ENCODE measurements at regions not wholly inside any gene's neighbourhood (a gene's known extent, or its start where the extent isn't known, plus 50 kb on each side); places are given as distances from the start of the nearest gene placed in this dataset.

DNA sequence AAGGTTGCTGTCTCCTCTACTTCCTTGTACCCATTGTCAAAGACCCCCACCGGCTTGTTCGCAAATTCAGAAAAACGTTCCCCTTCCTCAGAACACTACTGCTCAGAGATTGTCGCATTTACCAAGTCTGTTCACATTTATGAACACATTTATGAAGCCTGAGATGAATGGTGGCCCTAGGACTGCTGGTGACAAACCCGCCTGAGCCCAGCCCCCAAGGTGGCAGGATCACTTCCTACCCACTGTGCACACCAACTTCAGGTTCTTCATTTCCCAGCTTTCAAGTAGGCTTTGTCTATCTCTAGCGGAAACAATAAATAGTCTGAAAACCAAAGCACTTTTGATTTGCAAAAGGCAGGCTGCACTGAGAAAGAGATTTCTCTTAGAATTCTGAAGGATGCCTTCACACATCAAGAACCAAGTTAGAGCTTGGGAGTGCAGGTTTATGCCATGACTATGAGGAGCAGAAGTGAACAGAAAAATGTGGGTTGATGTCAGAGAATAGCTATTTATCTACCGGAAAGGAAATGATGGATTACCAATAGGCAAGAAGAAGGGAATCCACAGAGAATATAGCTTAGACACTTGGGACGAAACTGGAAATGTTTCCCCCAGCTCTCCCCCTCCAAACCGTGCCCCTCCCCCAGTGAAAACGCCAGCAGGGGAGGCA, 200.5 kb downstream of the TOMM20 start:
- no peak overlapping the region for H3K9ac ChIP-seq (ENCODE audit: insufficient read depth, low read depth, low read length)
- no peaks in the 10 kb centered on the region for H3K9me3 ChIP-seq (ENCODE audit: low read length)
- H4K20me1 ChIP-seq (ENCODE audit: insufficient read depth, low read length), result no peaks in the 10 kb centered on the region
- H3K27ac ChIP-seq (ENCODE audit: extremely low read length, insufficient read depth, low read length), result no peak overlapping the region
- H3K4me3 ChIP-seq (replicated peaks in 1 of 3; ENCODE audit: insufficient read depth in 1 of 3, low read depth in 2 of 3, low read length in 3 of 3), result no peak overlapping the region
- WGBS (ENCODE audit: low lambda C conversion rate), result 83% methylated on average over 10 of the region's 10 CpGs
- ChIA-PET CTCF (ENCODE audit: low intra/inter-chr PET ratio, low total read pairs) (no interaction called here), POLR2A (no interaction called here)
- intact Hi-C loops (cut with micrococcal nuclease; ENCODE audit: unreplicated experiment), result no loop called here
- no peak overlapping the region for H3K4me2 ChIP-seq (ENCODE audit: low read depth, low read length)
- peaks cover 38% of the 10 kb centered on the region for H3K4me1 ChIP-seq (ENCODE audit: insufficient read depth, low read length)
- TF ChIP-seq ZNF672 (CRISPR knock-in tag; IDR thresholded peaks at IDR 0.05), result no peak
- no peak for TF ChIP-seq KDM2A (CRISPR knock-in tag; IDR thresholded peaks at IDR 0.05; ENCODE audit: borderline replicate concordance, low read depth)
- TF ChIP-seq HIVEP1 (CRISPR knock-in tag; IDR thresholded peaks at IDR 0.05), result no peak
- no peak for TF ChIP-seq ZNF614 (CRISPR knock-in tag; IDR thresholded peaks at IDR 0.05; ENCODE audit: borderline replicate concordance)
- TF ChIP-seq ZNF891 (CRISPR knock-in tag; IDR thresholded peaks at IDR 0.05), result no peak
- TF ChIP-seq MED13 (CRISPR knock-in tag; IDR thresholded peaks at IDR 0.05), result no peak
- TF ChIP-seq ELF4 (CRISPR knock-in tag; IDR thresholded peaks at IDR 0.05; ENCODE audit: borderline replicate concordance), result no peak
- TF ChIP-seq, protein P1, sequence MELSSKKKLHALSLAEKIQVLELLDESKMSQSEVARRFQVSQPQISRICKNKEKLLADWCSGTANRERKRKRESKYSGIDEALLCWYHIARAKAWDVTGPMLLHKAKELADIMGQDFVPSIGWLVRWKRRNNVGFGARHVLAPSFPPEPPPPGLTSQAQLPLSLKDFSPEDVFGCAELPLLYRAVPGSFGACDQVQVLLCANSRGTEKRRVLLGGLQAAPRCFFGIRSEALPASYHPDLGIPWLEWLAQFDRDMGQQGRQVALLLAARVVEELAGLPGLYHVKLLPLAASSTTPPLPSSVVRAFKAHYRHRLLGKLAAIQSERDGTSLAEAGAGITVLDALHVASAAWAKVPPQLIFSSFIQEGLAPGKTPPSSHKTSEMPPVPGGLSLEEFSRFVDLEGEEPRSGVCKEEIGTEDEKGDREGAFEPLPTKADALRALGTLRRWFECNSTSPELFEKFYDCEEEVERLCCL (CRISPR knock-in tag; IDR thresholded peaks at IDR 0.05; ENCODE audit: borderline replicate concordance), result no peak
- no peak for TF ChIP-seq ZFP36 (IDR thresholded peaks at IDR 0.05; ENCODE audit: borderline replicate concordance, low read depth, low read length, partially characterized antibody)
- no peaks in the 10 kb centered on the region for H3K27me3 ChIP-seq (ENCODE audit: control insufficient read depth in 1 of 2, insufficient read depth in 2 of 2, low read length in 2 of 2)
- BruUV-seq (replicated peaks), result no TSS peak
- FAIRE-seq (no peak), DNase-seq (ENCODE audit: low spot score) (no peak), ATAC-seq (no peak)
- H2AFZ ChIP-seq (ENCODE audit: low read length), result no peak overlapping the region
- in situ Hi-C loops (cut with HindIII; ENCODE audit: extremely low pct_ligation_motif_present, low pct_unique_long_range_greater_than_20kb), result no loop called here
- H3K79me2 ChIP-seq (ENCODE audit: insufficient read depth, low read length), result no peaks in the 10 kb centered on the region
- no peaks in the 10 kb centered on the region for H3K36me3 ChIP-seq (replicated peaks in 1 of 2; ENCODE audit: control insufficient read depth in 1 of 2, insufficient read depth in 2 of 2, low read length in 2 of 2)
